ENCODE measurements at regions not wholly inside any gene's neighbourhood (a gene's known extent, or its start where the extent isn't known, plus 50 kb on each side); places are given as distances from the start of the nearest gene placed in this dataset.
A peak's percentile ranks its signal among the peaks of the same experiment; 100 is the strongest.
"Not testable (repeated sequence)": the region's sequence is repeated elsewhere in the genome, so short reads cannot be mapped to it uniquely, and the experiment has no call there.

GRCh38 chr21:17387030-17387617 lies 125.7 kb upstream of the CXADR start:
- peak; percentile 42 for DNase-seq

GRCh38 chr21:17388226-17388625 lies 124.6 kb upstream of the CXADR start:
- no peak for DNase-seq

- no peak for DNase-seq
These were observed 123.5 kb upstream of the CXADR start for GRCh38 chr21:17389311-17389710.

GRCh38 chr21:17390569-17390968 lies 122.3 kb upstream of the CXADR start:
- DNase-seq = no peak

GRCh38 chr21:17391811-17392340 lies 121.0 kb upstream of the CXADR start:
- DNase-seq = no peak

GRCh38 chr21:17393413-17393812 lies 119.4 kb upstream of the CXADR start:
- no peak for DNase-seq

- DNase-seq = no peak
These were observed 115.9 kb upstream of the CXADR start for GRCh38 chr21:17396948-17397347.

GRCh38 chr21:17397703-17398102 lies 115.1 kb upstream of the CXADR start:
- DNase-seq = no peak

GRCh38 chr21:17398954-17399353 lies 113.9 kb upstream of the CXADR start:
- not testable (repeated sequence) for DNase-seq

- DNase-seq = no peak
These were observed 109.9 kb upstream of the CXADR start for GRCh38 chr21:17402937-17403336.

GRCh38 chr21:17406202-17406601 lies 106.6 kb upstream of the CXADR start:
- no peak for DNase-seq

- no peak for DNase-seq
These were observed 98.1 kb upstream of the CXADR start for GRCh38 chr21:17414766-17415165.

GRCh38 chr21:17416139-17416538 lies 96.7 kb upstream of the CXADR start:
- no peak for DNase-seq

GRCh38 chr21:17422931-17423330 lies 89.9 kb upstream of the CXADR start:
- DNase-seq = no peak

GRCh38 chr21:17427157-17427556 lies 85.7 kb upstream of the CXADR start:
- no peak for DNase-seq

GRCh38 chr21:17427831-17428483 lies 84.9 kb upstream of the CXADR start:
- DNase-seq = no peak

- DNase-seq = no peak
These were observed 84.4 kb upstream of the CXADR start for GRCh38 chr21:17428484-17428869.

- DNase-seq = no peak
These were observed 83.9 kb upstream of the CXADR start for GRCh38 chr21:17428980-17429379.

GRCh38 chr21:17429936-17430335 lies 82.9 kb upstream of the CXADR start:
- DNase-seq = no peak

- no peak for DNase-seq
These were observed 80.1 kb upstream of the CXADR start for GRCh38 chr21:17432732-17433057.

GRCh38 chr21:17433730-17434129 lies 79.1 kb upstream of the CXADR start:
- no peak for DNase-seq

GRCh38 chr21:17435565-17436543 lies 77.0 kb upstream of the CXADR start:
- no peak for DNase-seq

GRCh38 chr21:17436626-17437111 lies 76.2 kb upstream of the CXADR start:
- no peak for DNase-seq

Data from effector CD4-positive, alpha-beta T cell (primary cell).